ENCODE measurements at regions not wholly inside any gene's neighbourhood (a gene's known extent, or its start where the extent isn't known, plus 50 kb on each side); places are given as distances from the start of the nearest gene placed in this dataset.

DNA sequence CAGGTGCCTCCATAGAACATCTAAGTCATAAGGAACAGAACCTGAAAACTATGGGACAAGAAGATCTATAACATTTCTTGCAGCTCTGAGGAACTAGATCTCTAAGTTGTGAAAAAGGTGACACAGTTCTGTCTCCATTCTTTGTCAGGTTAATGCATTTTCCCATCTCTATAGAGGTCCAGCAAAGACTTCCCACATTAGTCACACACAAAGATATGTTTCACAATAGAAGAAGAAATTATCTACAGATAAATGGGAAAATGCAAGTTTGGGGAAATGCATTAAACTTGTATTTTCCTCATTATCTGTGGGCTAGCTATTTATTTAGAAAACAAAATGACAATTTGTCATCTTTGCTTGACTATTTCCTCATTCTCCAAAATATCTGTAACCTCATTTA is 458.6 kb upstream of the PAPPA start:
- TF ChIP-seq EZH2phosphoT487 (IDR thresholded peaks at IDR 0.05; ENCODE audit: low read depth): no peak
- TF ChIP-seq, protein P1, sequence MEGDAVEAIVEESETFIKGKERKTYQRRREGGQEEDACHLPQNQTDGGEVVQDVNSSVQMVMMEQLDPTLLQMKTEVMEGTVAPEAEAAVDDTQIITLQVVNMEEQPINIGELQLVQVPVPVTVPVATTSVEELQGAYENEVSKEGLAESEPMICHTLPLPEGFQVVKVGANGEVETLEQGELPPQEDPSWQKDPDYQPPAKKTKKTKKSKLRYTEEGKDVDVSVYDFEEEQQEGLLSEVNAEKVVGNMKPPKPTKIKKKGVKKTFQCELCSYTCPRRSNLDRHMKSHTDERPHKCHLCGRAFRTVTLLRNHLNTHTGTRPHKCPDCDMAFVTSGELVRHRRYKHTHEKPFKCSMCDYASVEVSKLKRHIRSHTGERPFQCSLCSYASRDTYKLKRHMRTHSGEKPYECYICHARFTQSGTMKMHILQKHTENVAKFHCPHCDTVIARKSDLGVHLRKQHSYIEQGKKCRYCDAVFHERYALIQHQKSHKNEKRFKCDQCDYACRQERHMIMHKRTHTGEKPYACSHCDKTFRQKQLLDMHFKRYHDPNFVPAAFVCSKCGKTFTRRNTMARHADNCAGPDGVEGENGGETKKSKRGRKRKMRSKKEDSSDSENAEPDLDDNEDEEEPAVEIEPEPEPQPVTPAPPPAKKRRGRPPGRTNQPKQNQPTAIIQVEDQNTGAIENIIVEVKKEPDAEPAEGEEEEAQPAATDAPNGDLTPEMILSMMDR (IDR thresholded peaks at IDR 0.05; ENCODE audit: low read depth, low read length): no peak

All from OCI-LY3 (cell line).